IMR-90 (cell line): ENCODE measurements at regions not wholly inside any gene's neighbourhood (a gene's known extent, or its start where the extent isn't known, plus 50 kb on each side); places are given as distances from the start of the nearest gene placed in this dataset.

ENCODE experiments used
- ATAC-seq: fragments of 200-7000 bp; cut with Tn5 transposase; 2 replicates; pipeline ENCODE4 v1.9.1; 2020; ENCODE audit warnings: low read depth, mild to moderate bottlenecking, moderate library complexity
- BruUV-seq: library from RNA; stranded (reverse); fragments of 400-500 nt; replicated peaks from 2 replicates; lab custom pipeline; 2021; lab: Mats Ljungman, UMichigan
- CTCF ChIA-PET: fragments of 300-600 bp; formaldehyde crosslinking; extraction: SDS; loops from one replicate; lab custom pipeline; 2021; ENCODE audit warnings: antibody characterized with exemption; lab: Yijun Ruan, JAX
- POLR2A ChIA-PET: fragments of 300-600 bp; sonication (Branson Sonifier 250); formaldehyde crosslinking; loops from one replicate; lab custom pipeline; 2022; ENCODE audit warnings: antibody characterized with exemption; ENCODE audit not compliant: unreplicated experiment; lab: Charles Lee
- DNase-seq: peaks from one replicate; pipeline ENCODE4 v3.0.0; 2013
- H2AFZ ChIP-seq: replicated peaks from 2 replicates; pipeline ENCODE3; 2013; ENCODE audit warnings: low read length, mild to moderate bottlenecking; ENCODE audit not compliant: poor library complexity
- H2AK5ac ChIP-seq: 2 replicates; pipeline ENCODE4 v1.6.1; 2013; ENCODE audit warnings: low read depth, low read length, inconsistent platforms
- H2AK9ac ChIP-seq: replicated peaks from 2 replicates; pipeline ENCODE3; 2013; ENCODE audit warnings: mild to moderate bottlenecking, low read depth, low read length, moderate library complexity; ENCODE audit not compliant: poor library complexity
- H2BK120ac ChIP-seq: 2 replicates; pipeline ENCODE4 v1.6.1; 2013; ENCODE audit warnings: low read depth, low read length, inconsistent platforms
- H2BK15ac ChIP-seq: 3 replicates; pipeline ENCODE4 v1.6.1; 2013; ENCODE audit warnings: low read depth, low read length, inconsistent platforms
- H2BK20ac ChIP-seq: 2 replicates; pipeline ENCODE4 v1.6.1; 2013; ENCODE audit warnings: low read depth, mild to moderate bottlenecking, inconsistent platforms, low read length, moderate library complexity
- H2BK5ac ChIP-seq: 2 replicates; pipeline ENCODE4 v1.6.1; 2013; ENCODE audit warnings: mild to moderate bottlenecking, low read depth, low read length, inconsistent platforms; ENCODE audit not compliant: poor library complexity, severe bottlenecking
- H3K14ac ChIP-seq: replicated peaks from 2 replicates; pipeline ENCODE4 v1.6.1; 2013; ENCODE audit warnings: low read depth, low read length, inconsistent platforms
- H3K18ac ChIP-seq: 2 replicates; pipeline ENCODE4 v1.6.1; 2013; ENCODE audit warnings: low read depth, low read length, control low read depth
- H3K23ac ChIP-seq: 2 replicates; pipeline ENCODE4 v1.6.1; 2013; ENCODE audit warnings: low read depth, low read length, inconsistent platforms
- H3K27ac ChIP-seq: 2 replicates; pipeline ENCODE4 v1.5.1; 2013; ENCODE audit warnings: mild to moderate bottlenecking, control low read depth, low read length; ENCODE audit not compliant: insufficient read depth
- H3K27me3 ChIP-seq: 2 replicates; pipeline ENCODE4 v1.6.1; 2013; ENCODE audit warnings: low read length; ENCODE audit not compliant: control insufficient read depth, insufficient read depth
- H3K36me3 ChIP-seq: 2 replicates; pipeline ENCODE4 v1.6.1; 2013; ENCODE audit warnings: low read length, mixed read lengths; ENCODE audit not compliant: control insufficient read depth, insufficient read depth
- H3K4ac ChIP-seq: 2 replicates; pipeline ENCODE4 v1.6.1; 2013; ENCODE audit warnings: low read depth, low read length, inconsistent platforms
- H3K4me1 ChIP-seq: 2 replicates; pipeline ENCODE4 v1.6.1; 2013; ENCODE audit warnings: low read length, mixed read lengths; ENCODE audit not compliant: control insufficient read depth, insufficient read depth
- H3K4me2 ChIP-seq: 2 replicates; pipeline ENCODE4 v1.6.1; 2013; ENCODE audit warnings: low read depth, mild to moderate bottlenecking, control low read depth, low read length, moderate library complexity
- H3K4me3 ChIP-seq: 2 replicates; pipeline ENCODE4 v1.5.1; 2013; ENCODE audit warnings: low read depth, mild to moderate bottlenecking, control low read depth, low read length, moderate library complexity; ENCODE audit not compliant: insufficient read depth
- H3K56ac ChIP-seq: 2 replicates; pipeline ENCODE4 v1.6.1; 2013; ENCODE audit warnings: low read length, inconsistent platforms; ENCODE audit not compliant: insufficient read depth; ENCODE audit errors: extremely low read depth
- H3K79me1 ChIP-seq, 2 experiments: 2 replicates each; pipeline ENCODE4 v1.6.1; 2013; ENCODE audit warnings: low read length in 2 of 2, inconsistent platforms in 1 of 2, low read depth in 1 of 2
- H3K9ac ChIP-seq: 2 replicates; pipeline ENCODE4 v1.6.1; 2013; ENCODE audit warnings: low read depth, low read length, control low read depth
- H3K9me1 ChIP-seq: 2 replicates; pipeline ENCODE4 v1.6.1; 2013; ENCODE audit warnings: low read length, inconsistent platforms; ENCODE audit not compliant: insufficient read depth
- H3K9me3 ChIP-seq: 2 replicates; pipeline ENCODE4 v1.6.1; 2013; ENCODE audit warnings: low read length; ENCODE audit not compliant: control insufficient read depth, insufficient read depth
- H4K20me1 ChIP-seq: 2 replicates; pipeline ENCODE4 v1.6.1; 2013; ENCODE audit warnings: low read length, inconsistent platforms; ENCODE audit not compliant: insufficient read depth
- H4K5ac ChIP-seq: 2 replicates; pipeline ENCODE4 v1.6.1; 2013; ENCODE audit warnings: mild to moderate bottlenecking, low read depth, low read length, control low read depth
- H4K8ac ChIP-seq, 2 experiments: 2 replicates each; pipeline ENCODE4 v1.6.1; 2013; ENCODE audit warnings: low read depth in 2 of 2, low read length in 2 of 2, control low read depth in 1 of 2, inconsistent platforms in 1 of 2
- H4K91ac ChIP-seq: 2 replicates; pipeline ENCODE4 v1.6.1; 2013; ENCODE audit warnings: low read depth, low read length, inconsistent platforms; ENCODE audit not compliant: insufficient read depth
- BHLHE40 ChIP-seq: fragments of 150-350 bp; IDR thresholded peaks from 2 replicates; pipeline ENCODE4 v1.6.1; 2016; ENCODE audit warnings: mild to moderate bottlenecking, low read depth, low read length
- CEBPB ChIP-seq: IDR thresholded peaks from 2 replicates; pipeline ENCODE4 v1.6.1; 2012; ENCODE audit warnings: low read depth, low read length, improper control_type of control experiment
- CHD1 ChIP-seq: IDR thresholded peaks from 2 replicates; pipeline ENCODE4 v1.6.1; 2012; ENCODE audit warnings: low read depth, low read length, improper control_type of control experiment
- FOS ChIP-seq: fragments of 150-350 bp; IDR thresholded peaks from 2 replicates; pipeline ENCODE4 v1.6.1; 2016; ENCODE audit warnings: low read depth, low read length
- MAFK ChIP-seq: IDR thresholded peaks from 2 replicates; pipeline ENCODE4 v1.6.1; 2012; ENCODE audit warnings: low read depth, low read length, improper control_type of control experiment
- MAZ ChIP-seq: IDR thresholded peaks from 2 replicates; pipeline ENCODE4 v1.6.1; 2012; ENCODE audit warnings: low read depth, mild to moderate bottlenecking, low read length, improper control_type of control experiment, moderate library complexity, borderline replicate concordance
- MXI1 ChIP-seq: IDR thresholded peaks from 2 replicates; pipeline ENCODE4 v1.6.1; 2012; ENCODE audit warnings: low read depth, mild to moderate bottlenecking, low read length, moderate library complexity, borderline replicate concordance
- NFE2L2 ChIP-seq: fragments of 150-350 bp; IDR thresholded peaks from 2 replicates; pipeline ENCODE4 v1.6.1; 2016; ENCODE audit warnings: low read depth, mild to moderate bottlenecking, low read length
- POLR2A ChIP-seq: IDR thresholded peaks from 2 replicates; pipeline ENCODE4 v1.6.1; 2012; ENCODE audit warnings: mild to moderate bottlenecking, low read depth, low read length
- RAD21 ChIP-seq: IDR thresholded peaks from 2 replicates; pipeline ENCODE4 v1.6.1; 2012; ENCODE audit warnings: low read length, improper control_type of control experiment
- RFX5 ChIP-seq: IDR thresholded peaks from 2 replicates; pipeline ENCODE4 v1.8.0; 2012; ENCODE audit warnings: low read depth, mild to moderate bottlenecking, low read length, moderate library complexity
- SMC3 ChIP-seq: fragments of 150-350 bp; IDR thresholded peaks from 2 replicates; pipeline ENCODE4 v1.6.1; 2016; ENCODE audit warnings: low read depth, mild to moderate bottlenecking, antibody characterized with exemption, low read length, moderate library complexity
- dilution Hi-C: fragments of 300-500 bp; cut with HindIII; formaldehyde crosslinking; loops from one replicate; pipeline ENCODE4 v1.14.3; 2018; ENCODE audit warnings: low sequenced_read_pairs; ENCODE audit not compliant: unreplicated experiment
- in situ Hi-C: fragments of 300-500 bp; cut with MboI; formaldehyde crosslinking; loops from 3 replicates; pipeline ENCODE4 v1.14.3; 2019; ENCODE audit warnings: low sequenced_read_pairs, inconsistent platforms, mixed read lengths
- intact Hi-C: fragments of 100-400 bp; cut with micrococcal nuclease; formaldehyde crosslinking; loops from 2 replicates; pipeline ENCODE4 v1.10.0; 2022
- TF ChIP-seq, protein P1 (sequence below): fragments of 150-350 bp; IDR thresholded peaks from 2 replicates; pipeline ENCODE4 v1.6.1; 2016; ENCODE audit warnings: low read depth, mild to moderate bottlenecking, low read length, moderate library complexity, borderline replicate concordance
- TF ChIP-seq, protein P2 (sequence below): fragments of 150-350 bp; IDR thresholded peaks from 2 replicates; pipeline ENCODE4 v1.6.1; 2017; ENCODE audit warnings: mild to moderate bottlenecking, antibody characterized with exemption, low read length, low read depth
- TF ChIP-seq, protein P3 (sequence below): conservative IDR thresholded peaks from 2 replicates; pipeline ENCODE4 v1.5.1; 2012; ENCODE audit warnings: mild to moderate bottlenecking, low read depth, low read length, improper control_type of control experiment

DNA sequence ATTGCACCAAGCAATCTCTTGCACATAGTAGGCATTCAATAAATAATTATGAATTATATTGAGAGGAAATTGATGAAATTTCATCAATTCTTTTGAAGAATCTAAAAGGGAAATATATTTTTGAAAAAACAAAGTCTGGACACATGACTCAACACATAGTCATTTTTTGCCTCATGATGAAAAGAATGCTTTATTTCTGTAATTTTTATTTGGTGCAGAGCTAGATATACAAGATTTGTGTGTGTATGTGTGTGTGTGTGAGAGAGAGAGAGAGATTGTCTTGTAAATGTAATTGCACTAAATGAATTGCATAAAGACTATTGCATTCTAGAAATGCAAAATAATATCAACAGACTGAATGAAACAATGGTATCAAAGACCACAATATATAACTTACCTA, 206.2 kb upstream of the C1orf87 start:
- no peak overlapping the region for H4K5ac ChIP-seq
- no peaks in the 10 kb centered on the region for H3K79me1 ChIP-seq
- no peak overlapping the region for H4K8ac ChIP-seq
- no peak overlapping the region for H2AK5ac ChIP-seq
- no peak overlapping the region for H3K18ac ChIP-seq
- CTCF ChIA-PET: interaction anchor here (1.4 kb wide), 1 partner anchor 8 kb away, joined by 3 read pairs; no protein-coding TSS in a partner anchor
- H3K9me3 ChIP-seq: peaks cover 6% of the 10 kb centered on the region; the same call in 1 of the 2 replicates
- H3K4me3 ChIP-seq: no peak overlapping the region
- no peak overlapping the region for H2BK20ac ChIP-seq
- no peak overlapping the region for H3K56ac ChIP-seq
- H2AK9ac ChIP-seq: no peak overlapping the region
- H4K91ac ChIP-seq: no peak overlapping the region
- no peak for ATAC-seq
- no peaks in the 10 kb centered on the region for H3K9me1 ChIP-seq
- DNase-seq: peak; percentile 6
- no peak overlapping the region for H3K23ac ChIP-seq
- intact Hi-C loops: no loop called here
- no TSS peak for BruUV-seq
- H3K14ac ChIP-seq: no peak overlapping the region
- no peak overlapping the region for H2AFZ ChIP-seq
- no peak overlapping the region for H2BK15ac ChIP-seq
- H3K9ac ChIP-seq: no peak overlapping the region
- no peak overlapping the region for H2BK5ac ChIP-seq
- TF ChIP-seq FOS: no peak
- no peak for TF ChIP-seq CHD1
- TF ChIP-seq, protein P1, sequence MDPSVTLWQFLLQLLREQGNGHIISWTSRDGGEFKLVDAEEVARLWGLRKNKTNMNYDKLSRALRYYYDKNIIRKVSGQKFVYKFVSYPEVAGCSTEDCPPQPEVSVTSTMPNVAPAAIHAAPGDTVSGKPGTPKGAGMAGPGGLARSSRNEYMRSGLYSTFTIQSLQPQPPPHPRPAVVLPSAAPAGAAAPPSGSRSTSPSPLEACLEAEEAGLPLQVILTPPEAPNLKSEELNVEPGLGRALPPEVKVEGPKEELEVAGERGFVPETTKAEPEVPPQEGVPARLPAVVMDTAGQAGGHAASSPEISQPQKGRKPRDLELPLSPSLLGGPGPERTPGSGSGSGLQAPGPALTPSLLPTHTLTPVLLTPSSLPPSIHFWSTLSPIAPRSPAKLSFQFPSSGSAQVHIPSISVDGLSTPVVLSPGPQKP: no peak
- no peak for TF ChIP-seq MAZ
- no peak for TF ChIP-seq MAFK
- no peak for TF ChIP-seq MXI1
- TF ChIP-seq CEBPB: no peak
- TF ChIP-seq POLR2A: no peak
- TF ChIP-seq BHLHE40: no peak
- TF ChIP-seq RFX5: no peak
- no peak for TF ChIP-seq NFE2L2
- TF ChIP-seq RAD21: no peak
- TF ChIP-seq, protein P2, sequence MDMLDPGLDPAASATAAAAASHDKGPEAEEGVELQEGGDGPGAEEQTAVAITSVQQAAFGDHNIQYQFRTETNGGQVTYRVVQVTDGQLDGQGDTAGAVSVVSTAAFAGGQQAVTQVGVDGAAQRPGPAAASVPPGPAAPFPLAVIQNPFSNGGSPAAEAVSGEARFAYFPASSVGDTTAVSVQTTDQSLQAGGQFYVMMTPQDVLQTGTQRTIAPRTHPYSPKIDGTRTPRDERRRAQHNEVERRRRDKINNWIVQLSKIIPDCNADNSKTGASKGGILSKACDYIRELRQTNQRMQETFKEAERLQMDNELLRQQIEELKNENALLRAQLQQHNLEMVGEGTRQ: no peak
- TF ChIP-seq SMC3: no peak
- TF ChIP-seq, protein P3, sequence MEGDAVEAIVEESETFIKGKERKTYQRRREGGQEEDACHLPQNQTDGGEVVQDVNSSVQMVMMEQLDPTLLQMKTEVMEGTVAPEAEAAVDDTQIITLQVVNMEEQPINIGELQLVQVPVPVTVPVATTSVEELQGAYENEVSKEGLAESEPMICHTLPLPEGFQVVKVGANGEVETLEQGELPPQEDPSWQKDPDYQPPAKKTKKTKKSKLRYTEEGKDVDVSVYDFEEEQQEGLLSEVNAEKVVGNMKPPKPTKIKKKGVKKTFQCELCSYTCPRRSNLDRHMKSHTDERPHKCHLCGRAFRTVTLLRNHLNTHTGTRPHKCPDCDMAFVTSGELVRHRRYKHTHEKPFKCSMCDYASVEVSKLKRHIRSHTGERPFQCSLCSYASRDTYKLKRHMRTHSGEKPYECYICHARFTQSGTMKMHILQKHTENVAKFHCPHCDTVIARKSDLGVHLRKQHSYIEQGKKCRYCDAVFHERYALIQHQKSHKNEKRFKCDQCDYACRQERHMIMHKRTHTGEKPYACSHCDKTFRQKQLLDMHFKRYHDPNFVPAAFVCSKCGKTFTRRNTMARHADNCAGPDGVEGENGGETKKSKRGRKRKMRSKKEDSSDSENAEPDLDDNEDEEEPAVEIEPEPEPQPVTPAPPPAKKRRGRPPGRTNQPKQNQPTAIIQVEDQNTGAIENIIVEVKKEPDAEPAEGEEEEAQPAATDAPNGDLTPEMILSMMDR: no peak
- dilution Hi-C loops: no loop called here
- H3K4me1 ChIP-seq: no peaks in the 10 kb centered on the region
- H3K4me2 ChIP-seq: no peak overlapping the region
- H2BK120ac ChIP-seq: no peak overlapping the region
- no peaks in the 10 kb centered on the region for H3K27me3 ChIP-seq
- in situ Hi-C loops: no loop called here
- no peaks in the 10 kb centered on the region for H3K36me3 ChIP-seq
- no peak overlapping the region for H3K27ac ChIP-seq
- POLR2A ChIA-PET: no interaction called here
- H4K20me1 ChIP-seq: no peaks in the 10 kb centered on the region
- no peak overlapping the region for H3K4ac ChIP-seq
